Activated CD8-positive, alpha-beta memory T cell treated with anti-CD3 and anti-CD28 coated beads, Interleukin-2, amount 10 ng/mL, durations not matched to agents 7 days and 5 days (primary cell): ENCODE measurements at regions not wholly inside any gene's neighbourhood (a gene's known extent, or its start where the extent isn't known, plus 50 kb on each side); places are given as distances from the start of the nearest gene placed in this dataset.
"Not testable (repeated sequence)": the region's sequence is repeated elsewhere in the genome, so short reads cannot be mapped to it uniquely, and the experiment has no call there.

Source experiments
- ATAC-seq: fragments of 150-1000 bp; cut with Tn5 transposase; one replicate; pipeline ENCODE4 v1.10.0; 2021; ENCODE audit warnings: moderate library complexity
- CTCF ChIA-PET: fragments of 350-600 bp; sonication (Branson Sonifier 250); formaldehyde crosslinking; loops from one replicate; lab custom pipeline; 2021; ENCODE audit warnings: antibody characterized with exemption; lab: Charles Lee
- DNase-seq: peaks from one replicate; pipeline ENCODE4 v3.0.0-alpha.2; 2020
- H3K27ac Mint-ChIP-seq: one replicate; pipeline ENCODE4 v1.8.0; 2021; ENCODE audit warnings: mild to moderate bottlenecking, mixed read lengths
- H3K27me3 Mint-ChIP-seq: one replicate; pipeline ENCODE4 v1.8.0; 2021; ENCODE audit warnings: mixed read lengths
- H3K36me3 Mint-ChIP-seq: one replicate; pipeline ENCODE4 v1.8.0; 2021; ENCODE audit warnings: mild to moderate bottlenecking, mixed read lengths
- H3K4me1 Mint-ChIP-seq: one replicate; pipeline ENCODE4 v1.8.0; 2021; ENCODE audit warnings: mixed read lengths
- H3K4me3 Mint-ChIP-seq: one replicate; pipeline ENCODE4 v1.8.0; 2021; ENCODE audit warnings: mild to moderate bottlenecking, moderate library complexity, mixed read lengths
- H3K9me3 Mint-ChIP-seq: one replicate; pipeline ENCODE4 v1.8.0; 2022; ENCODE audit warnings: low read depth, mixed read lengths

DNA sequence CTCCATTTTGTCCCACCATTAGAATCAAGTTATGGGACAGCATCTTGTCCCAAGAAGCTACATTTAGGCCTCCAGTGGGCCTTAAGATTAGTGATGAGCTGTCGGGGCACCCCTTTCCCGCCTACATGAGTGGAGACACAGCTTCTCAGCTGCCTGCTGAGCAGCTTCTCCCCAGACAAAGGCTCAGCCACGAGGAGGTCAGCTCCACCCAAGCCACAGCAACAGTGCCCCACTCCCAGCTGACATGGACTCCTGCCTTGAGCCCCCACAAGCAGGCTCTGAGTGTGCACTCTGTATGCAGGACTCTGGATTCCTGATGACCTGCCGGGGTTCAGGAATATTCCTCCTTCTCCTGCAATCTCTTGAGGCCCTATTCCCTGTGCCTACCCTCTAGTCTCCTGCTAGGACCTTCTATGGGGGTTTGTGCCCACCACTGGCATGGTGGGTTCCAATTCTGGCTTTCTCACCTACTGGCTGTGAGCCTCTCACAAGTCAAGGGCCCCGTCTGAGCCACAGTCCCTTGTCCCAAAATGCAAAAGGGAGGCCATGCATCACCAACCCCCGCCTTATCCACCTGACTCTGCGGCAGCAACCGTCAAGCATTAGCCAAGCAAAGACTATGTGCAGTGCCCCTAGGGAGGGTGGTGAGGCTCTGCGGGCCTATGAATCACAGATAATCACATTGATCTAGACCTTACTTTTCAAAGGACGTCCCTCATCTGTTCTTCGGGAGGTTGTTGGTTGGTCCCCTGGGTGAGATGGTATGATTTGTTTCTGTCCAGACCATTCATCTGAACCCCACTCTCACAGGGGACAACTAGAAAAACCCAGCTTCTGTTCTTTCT lies 269.1 kb downstream of the MED10 start:
- Mint-ChIP-seq H3K27me3 (no peaks in the 10 kb centered on the region), H3K36me3 (no peaks in the 10 kb centered on the region), H3K4me3 (no peak overlapping the region), H3K27ac (no peak overlapping the region), H3K4me1 (no peaks in the 10 kb centered on the region), H3K9me3 (no peaks in the 10 kb centered on the region)
- ATAC-seq: no peak
- no peak for DNase-seq
- CTCF ChIA-PET: no interaction called here

- H3K4me1 Mint-ChIP-seq: no peaks in the 10 kb centered on the region
- no peak overlapping the region for H3K27ac Mint-ChIP-seq
- no peak overlapping the region for H3K4me3 Mint-ChIP-seq
- DNase-seq (no peak), ATAC-seq (no peak)
- H3K9me3 Mint-ChIP-seq: no peaks in the 10 kb centered on the region
- no peaks in the 10 kb centered on the region for H3K27me3 Mint-ChIP-seq
- no peaks in the 10 kb centered on the region for H3K36me3 Mint-ChIP-seq
- CTCF ChIA-PET: no interaction called here
Observed at GRCh38 chr5:6108540-6108848, 269.9 kb downstream of the MED10 start.

- H3K27me3 Mint-ChIP-seq: no peaks in the 10 kb centered on the region
- H3K9me3 Mint-ChIP-seq: no peaks in the 10 kb centered on the region
- H3K27ac Mint-ChIP-seq: no peak overlapping the region
- H3K36me3 Mint-ChIP-seq: no peaks in the 10 kb centered on the region
- ATAC-seq (no peak), DNase-seq (no peak)
- CTCF ChIA-PET: no interaction called here
- H3K4me3 Mint-ChIP-seq: no peak overlapping the region
- H3K4me1 Mint-ChIP-seq: no peaks in the 10 kb centered on the region
Observed at GRCh38 chr5:6107675-6108539, 270.4 kb downstream of the MED10 start.

- H3K9me3 Mint-ChIP-seq: no peaks in the 10 kb centered on the region
- no peaks in the 10 kb centered on the region for H3K27me3 Mint-ChIP-seq
- DNase-seq (no peak), ATAC-seq (no peak)
- no peaks in the 10 kb centered on the region for H3K36me3 Mint-ChIP-seq
- CTCF ChIA-PET: no interaction called here
- H3K4me1 Mint-ChIP-seq: no peaks in the 10 kb centered on the region
- H3K4me3 Mint-ChIP-seq: no peak overlapping the region
- no peak overlapping the region for H3K27ac Mint-ChIP-seq
Observed at GRCh38 chr5:6106756-6107155, 271.6 kb downstream of the MED10 start.

GRCh38 chr5:6105320-6105719 lies 273.0 kb downstream of the MED10 start:
- H3K4me1 Mint-ChIP-seq: no peaks in the 10 kb centered on the region
- no peaks in the 10 kb centered on the region for H3K27me3 Mint-ChIP-seq
- no peak overlapping the region for H3K27ac Mint-ChIP-seq
- ATAC-seq (no peak), DNase-seq (no peak)
- no peak overlapping the region for H3K4me3 Mint-ChIP-seq
- H3K36me3 Mint-ChIP-seq: no peaks in the 10 kb centered on the region
- no peaks in the 10 kb centered on the region for H3K9me3 Mint-ChIP-seq
- CTCF ChIA-PET: no interaction called here

- H3K27ac Mint-ChIP-seq: no peak overlapping the region
- no peak overlapping the region for H3K4me3 Mint-ChIP-seq
- no peak for DNase-seq
- no peak for ATAC-seq
- CTCF ChIA-PET: no interaction called here
- no peaks in the 10 kb centered on the region for H3K36me3 Mint-ChIP-seq
- no peaks in the 10 kb centered on the region for H3K27me3 Mint-ChIP-seq
- H3K9me3 Mint-ChIP-seq: no peaks in the 10 kb centered on the region
- no peaks in the 10 kb centered on the region for H3K4me1 Mint-ChIP-seq
Observed at GRCh38 chr5:6096101-6096500, 282.2 kb downstream of the MED10 start.

GRCh38 chr5:6094180-6094579 lies 284.2 kb downstream of the MED10 start:
- H3K4me3 Mint-ChIP-seq, H3K9me3 Mint-ChIP-seq, H3K4me1 Mint-ChIP-seq, H3K27me3 Mint-ChIP-seq, H3K27ac Mint-ChIP-seq, H3K36me3 Mint-ChIP-seq, CTCF ChIA-PET, DNase-seq, ATAC-seq: not testable (repeated sequence)

GRCh38 chr5:6090838-6091237 lies 287.5 kb downstream of the MED10 start:
- ATAC-seq: no peak
- no peaks in the 10 kb centered on the region for H3K27me3 Mint-ChIP-seq
- no peaks in the 10 kb centered on the region for H3K4me1 Mint-ChIP-seq
- no peak for DNase-seq
- H3K27ac Mint-ChIP-seq: no peak overlapping the region
- H3K36me3 Mint-ChIP-seq: no peaks in the 10 kb centered on the region
- H3K4me3 Mint-ChIP-seq: no peak overlapping the region
- CTCF ChIA-PET: no interaction called here
- H3K9me3 Mint-ChIP-seq: no peaks in the 10 kb centered on the region

DNA sequence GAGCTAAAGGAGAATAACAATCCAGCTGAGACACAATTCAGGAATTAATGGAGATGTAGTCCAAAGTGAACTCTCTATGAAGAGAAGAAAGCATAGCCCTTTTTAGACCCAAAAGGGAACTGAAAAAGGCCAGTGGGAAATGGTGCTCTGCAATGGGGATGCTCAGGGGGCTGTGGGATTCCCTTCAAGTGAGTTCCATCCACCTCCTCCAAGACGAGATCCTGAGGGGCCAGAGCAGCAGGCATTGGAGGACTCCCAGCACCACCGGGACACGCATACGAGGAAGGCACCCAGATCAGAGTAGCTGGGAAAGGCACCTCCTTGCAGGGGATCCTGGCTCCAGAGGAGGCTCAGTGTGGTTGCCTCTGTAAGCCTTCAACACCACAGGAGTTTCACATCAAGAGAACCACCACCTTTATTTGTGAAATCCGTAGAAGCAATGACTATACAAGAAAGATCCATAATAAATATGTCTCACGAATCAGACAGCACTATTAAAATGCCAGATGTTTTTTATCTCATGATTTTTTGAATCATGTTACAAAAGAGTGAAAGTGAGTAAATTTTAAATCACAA lies 288.2 kb downstream of the MED10 start:
- no peaks in the 10 kb centered on the region for H3K4me1 Mint-ChIP-seq
- ATAC-seq (no peak), DNase-seq (no peak)
- H3K27ac Mint-ChIP-seq: no peak overlapping the region
- H3K36me3 Mint-ChIP-seq: no peaks in the 10 kb centered on the region
- H3K4me3 Mint-ChIP-seq: no peak overlapping the region
- H3K27me3 Mint-ChIP-seq: no peaks in the 10 kb centered on the region
- H3K9me3 Mint-ChIP-seq: no peaks in the 10 kb centered on the region
- CTCF ChIA-PET: no interaction called here

DNA sequence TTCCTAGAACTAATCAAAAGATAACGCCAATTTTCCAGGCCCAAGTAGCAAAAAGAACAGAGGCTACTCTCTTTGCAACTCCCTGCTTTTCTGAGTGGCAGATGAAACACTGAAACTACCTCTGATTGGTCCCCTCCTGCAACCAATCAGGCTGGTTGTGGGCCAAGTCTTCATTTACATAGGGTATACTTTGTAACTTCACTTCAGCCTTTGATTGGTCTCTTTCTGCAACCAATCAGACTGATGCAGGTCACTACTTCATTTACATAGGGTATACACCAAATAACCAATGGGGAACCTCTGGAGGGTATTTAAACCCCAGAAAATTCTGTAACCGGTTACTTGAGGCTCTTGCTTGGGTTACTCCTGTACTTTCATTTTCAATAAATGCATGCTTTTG lies 289.6 kb downstream of the MED10 start:
- no peak for ATAC-seq
- no peaks in the 10 kb centered on the region for H3K9me3 Mint-ChIP-seq
- CTCF ChIA-PET: no interaction called here
- H3K4me1 Mint-ChIP-seq: no peaks in the 10 kb centered on the region
- H3K4me3 Mint-ChIP-seq: no peak overlapping the region
- no peak overlapping the region for H3K27ac Mint-ChIP-seq
- H3K27me3 Mint-ChIP-seq: no peaks in the 10 kb centered on the region
- H3K36me3 Mint-ChIP-seq: no peaks in the 10 kb centered on the region
- no peak for DNase-seq

DNA sequence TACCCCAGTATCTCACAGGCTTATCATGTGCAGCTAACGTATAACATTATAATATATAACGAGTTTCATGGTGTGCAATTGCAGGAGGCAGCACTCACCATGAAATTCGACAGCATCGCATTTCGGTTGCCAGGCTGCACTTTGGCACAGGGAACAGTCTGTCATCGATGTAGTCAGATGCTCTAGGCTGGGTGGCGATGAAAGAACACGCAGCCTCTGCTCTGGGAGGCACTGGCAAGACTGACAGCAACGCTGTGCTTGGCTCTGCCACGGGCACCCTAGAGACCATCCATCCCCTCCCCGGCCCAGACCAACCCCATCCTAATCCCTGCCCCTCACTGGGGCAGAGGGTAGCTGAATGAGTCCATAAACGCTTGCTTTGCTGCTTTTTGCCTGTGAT lies 290.8 kb downstream of the MED10 start:
- no peak for DNase-seq

GRCh38 chr5:6086871-6087270 lies 291.5 kb downstream of the MED10 start:
- DNase-seq: no peak
- CTCF ChIA-PET: no interaction called here
- Mint-ChIP-seq H3K36me3 (no peaks in the 10 kb centered on the region), H3K27me3 (no peaks in the 10 kb centered on the region), H3K9me3 (no peaks in the 10 kb centered on the region), H3K4me3 (no peak overlapping the region), H3K27ac (no peak overlapping the region), H3K4me1 (no peaks in the 10 kb centered on the region)
- ATAC-seq: no peak

More for the DNA sequence above, 290.8 kb downstream of the MED10 start:
- H3K9me3 Mint-ChIP-seq: no peaks in the 10 kb centered on the region
- no peak for ATAC-seq
- no peaks in the 10 kb centered on the region for H3K27me3 Mint-ChIP-seq
- no peak overlapping the region for H3K4me3 Mint-ChIP-seq
- CTCF ChIA-PET: no interaction called here
- H3K36me3 Mint-ChIP-seq: no peaks in the 10 kb centered on the region
- H3K27ac Mint-ChIP-seq: no peak overlapping the region
- H3K4me1 Mint-ChIP-seq: no peaks in the 10 kb centered on the region

GRCh38 chr5:6085341-6085860 lies 292.9 kb downstream of the MED10 start:
- H3K36me3 Mint-ChIP-seq: no peaks in the 10 kb centered on the region
- H3K27me3 Mint-ChIP-seq: no peaks in the 10 kb centered on the region
- no peaks in the 10 kb centered on the region for H3K4me1 Mint-ChIP-seq
- no peak for ATAC-seq
- CTCF ChIA-PET: no interaction called here
- H3K9me3 Mint-ChIP-seq: peaks cover 3% of the 10 kb centered on the region
- no peak overlapping the region for H3K4me3 Mint-ChIP-seq
- DNase-seq: no peak
- H3K27ac Mint-ChIP-seq: no peak overlapping the region

DNA sequence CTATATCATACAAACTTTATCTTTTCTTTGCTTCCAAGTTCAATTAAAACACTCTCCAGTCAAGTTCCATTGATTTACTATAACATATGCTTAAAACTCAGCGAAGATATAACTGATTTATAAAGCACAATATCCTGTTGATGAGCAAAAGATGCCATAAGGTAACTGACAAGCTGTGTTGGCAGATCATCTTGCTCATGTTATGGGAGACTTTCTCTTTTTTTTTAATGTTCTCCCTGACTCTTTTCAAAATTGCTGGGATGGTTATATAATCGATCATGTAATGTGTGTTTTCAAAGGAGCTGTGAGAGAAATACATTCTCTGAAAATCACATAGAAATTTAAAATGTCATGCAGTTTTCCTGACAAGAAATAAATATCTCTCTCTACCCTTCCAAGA lies 293.5 kb downstream of the MED10 start:
- no peaks in the 10 kb centered on the region for H3K36me3 Mint-ChIP-seq
- no peak overlapping the region for H3K4me3 Mint-ChIP-seq
- H3K27me3 Mint-ChIP-seq: no peaks in the 10 kb centered on the region
- CTCF ChIA-PET: no interaction called here
- H3K4me1 Mint-ChIP-seq: no peaks in the 10 kb centered on the region
- ATAC-seq (no peak), DNase-seq (no peak)
- H3K9me3 Mint-ChIP-seq: peaks cover 3% of the 10 kb centered on the region
- no peak overlapping the region for H3K27ac Mint-ChIP-seq
